NCI-H748 (cell line): ENCODE measurements at regions not wholly inside any gene's neighbourhood (a gene's known extent, or its start where the extent isn't known, plus 50 kb on each side); places are given as distances from the start of the nearest gene placed in this dataset.

Source experiments
- DNase-seq: peaks from one replicate; lab custom pipeline; 2025; ENCODE audit not compliant: unreplicated experiment; lab: John Stamatoyannopoulos, UW

DNA sequence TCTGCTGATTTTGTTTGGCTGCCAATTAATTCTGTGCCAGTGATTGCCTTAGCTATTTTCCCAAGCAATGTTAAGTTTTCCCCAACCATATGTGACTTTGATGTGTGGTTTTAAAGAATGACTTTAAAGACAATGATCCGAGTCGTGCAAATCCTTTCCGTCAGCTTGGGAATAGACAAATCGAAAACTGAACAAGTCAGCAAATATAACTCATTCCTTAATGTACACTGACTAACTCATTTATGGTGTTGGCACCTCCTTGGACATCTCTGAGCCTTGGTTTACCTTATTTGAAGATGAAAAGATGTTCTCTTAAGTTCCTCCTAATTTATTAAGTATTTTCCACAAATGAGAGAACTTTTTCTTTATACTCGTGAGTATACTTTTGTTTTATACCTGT, 249.4 kb upstream of the SLCO3A1 start:
- DNase-seq = no peak

DNA sequence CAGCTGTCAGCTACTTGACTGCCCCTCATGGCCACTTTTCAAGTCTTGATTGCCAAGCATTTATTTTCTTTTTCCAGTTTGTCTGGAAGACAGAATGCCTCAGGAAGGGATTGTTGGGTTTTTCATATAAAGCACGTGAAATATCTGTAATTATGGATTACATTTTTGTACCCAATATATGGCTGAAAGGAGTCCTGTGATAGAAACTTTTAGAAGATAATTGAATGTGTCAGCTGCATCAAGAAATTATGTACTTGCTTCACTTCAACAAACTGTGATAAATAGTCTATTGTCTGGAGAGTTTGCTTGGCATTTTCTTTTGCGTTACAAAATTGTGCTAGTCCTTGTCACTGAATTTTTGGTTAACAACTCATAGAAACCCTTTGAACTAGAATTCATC, 247.9 kb upstream of the SLCO3A1 start:
- DNase-seq = no peak

DNA sequence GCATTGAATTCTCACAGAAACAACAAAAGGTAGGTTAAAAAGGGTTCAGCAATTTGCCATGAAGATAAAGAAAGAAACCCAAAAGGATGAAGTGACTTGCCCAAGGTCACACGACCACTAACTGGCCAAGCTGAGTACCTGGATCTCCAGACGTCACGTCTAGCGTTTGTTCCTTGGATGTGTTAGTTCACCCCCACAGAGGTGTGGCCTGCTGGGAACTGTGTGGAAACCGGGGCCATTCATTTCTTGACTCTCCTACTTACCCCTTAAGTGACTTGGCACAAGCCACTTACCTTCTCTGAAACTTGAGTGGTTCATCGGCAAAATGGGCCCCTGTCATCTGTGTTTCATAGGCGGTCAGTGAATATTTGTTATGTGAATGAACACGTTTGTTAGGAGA, 244.3 kb upstream of the SLCO3A1 start:
- no peak for DNase-seq

DNA sequence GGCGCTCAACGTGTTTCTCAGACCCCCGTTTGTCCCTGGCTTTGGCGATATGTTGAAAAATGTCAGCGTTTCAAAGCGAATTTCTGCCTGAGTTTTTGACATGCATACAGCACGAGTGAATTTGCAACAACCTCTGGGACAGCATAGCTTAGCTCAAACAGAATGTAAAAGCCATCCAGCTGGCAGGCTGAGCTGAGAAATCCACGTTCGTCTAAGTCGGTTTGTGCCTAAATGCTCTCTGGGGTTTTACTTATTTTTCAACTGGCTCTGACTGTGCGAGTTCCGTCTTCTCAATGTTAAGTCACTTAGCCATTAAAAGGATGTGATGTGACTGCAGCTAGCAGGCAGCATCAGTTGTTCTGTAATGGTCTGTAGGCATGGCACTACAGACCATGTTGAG, 243.5 kb upstream of the SLCO3A1 start:
- DNase-seq = no peak

DNA sequence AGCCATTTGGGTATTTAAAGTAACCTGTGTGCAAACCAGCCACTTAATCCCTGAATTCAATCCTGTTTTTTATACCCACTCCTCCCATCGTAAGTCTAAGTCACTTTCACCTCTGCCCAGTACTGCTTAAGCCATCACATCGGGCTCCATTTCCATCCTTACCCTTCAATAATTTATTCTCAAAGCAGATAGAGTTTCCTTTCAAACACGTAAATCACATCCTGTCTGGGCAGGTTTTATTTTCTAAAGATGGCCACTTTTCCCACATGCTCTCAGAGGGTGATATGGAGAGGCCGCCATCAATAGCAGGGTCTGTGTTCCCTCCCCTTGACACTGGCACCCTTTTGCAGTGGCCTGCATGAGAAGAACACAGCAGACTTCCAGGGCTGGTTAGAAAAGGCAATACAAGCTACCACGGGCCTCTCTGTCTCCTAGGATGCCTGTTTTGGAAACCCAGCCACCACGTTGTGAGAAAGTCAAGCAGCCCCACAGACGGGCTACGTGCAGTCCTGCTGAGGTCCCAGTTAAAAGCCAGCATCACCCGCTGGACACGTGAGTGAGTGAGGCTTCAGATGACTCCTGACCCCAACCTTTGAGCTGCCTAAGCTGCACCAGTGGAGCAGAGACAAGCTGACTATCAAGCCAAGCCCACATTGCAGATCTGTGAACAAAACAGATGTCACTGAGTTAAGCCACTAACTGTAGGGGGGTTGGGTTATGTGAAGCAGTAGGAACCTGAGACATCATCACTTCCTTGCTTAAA, 241.8 kb upstream of the SLCO3A1 start:
- no peak for DNase-seq

DNA sequence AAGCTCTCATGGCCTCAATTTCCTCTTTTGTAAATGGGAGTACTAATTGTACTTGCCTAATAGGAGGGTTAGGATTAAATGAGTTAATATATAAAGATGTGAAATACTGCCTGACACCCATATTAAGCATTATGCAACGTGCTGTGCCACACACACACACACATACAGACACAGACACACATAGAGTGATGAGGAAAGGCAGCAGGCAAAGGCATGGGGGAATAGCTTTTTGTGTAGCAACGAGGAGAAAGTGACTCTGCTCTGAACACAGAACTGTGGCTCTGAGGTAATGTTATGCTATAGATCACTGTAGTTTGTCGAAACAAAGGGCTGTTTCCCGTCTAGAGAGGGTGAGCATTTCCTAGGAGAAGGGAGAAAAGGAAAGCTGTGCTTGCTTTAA, 233.3 kb upstream of the SLCO3A1 start:
- DNase-seq = no peak

DNA sequence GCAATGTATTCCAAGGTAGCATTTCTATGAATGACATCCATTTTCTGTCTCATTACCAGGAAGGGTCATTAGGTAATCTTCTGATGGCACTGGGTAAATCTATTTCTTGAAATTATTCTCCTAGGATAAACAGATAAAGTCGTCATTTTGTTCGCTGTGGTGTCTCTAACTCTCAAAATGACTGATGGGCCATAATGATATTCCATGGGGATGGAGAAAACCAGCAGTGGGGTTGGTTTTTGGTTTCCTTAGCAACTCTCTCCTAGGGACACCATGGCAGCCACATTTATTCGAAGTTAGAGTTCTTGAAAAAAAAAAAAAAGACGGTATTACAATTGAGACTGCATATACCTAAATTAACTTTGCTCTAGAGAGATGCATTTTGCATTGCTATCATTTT, 231.3 kb upstream of the SLCO3A1 start:
- DNase-seq = no peak

DNA sequence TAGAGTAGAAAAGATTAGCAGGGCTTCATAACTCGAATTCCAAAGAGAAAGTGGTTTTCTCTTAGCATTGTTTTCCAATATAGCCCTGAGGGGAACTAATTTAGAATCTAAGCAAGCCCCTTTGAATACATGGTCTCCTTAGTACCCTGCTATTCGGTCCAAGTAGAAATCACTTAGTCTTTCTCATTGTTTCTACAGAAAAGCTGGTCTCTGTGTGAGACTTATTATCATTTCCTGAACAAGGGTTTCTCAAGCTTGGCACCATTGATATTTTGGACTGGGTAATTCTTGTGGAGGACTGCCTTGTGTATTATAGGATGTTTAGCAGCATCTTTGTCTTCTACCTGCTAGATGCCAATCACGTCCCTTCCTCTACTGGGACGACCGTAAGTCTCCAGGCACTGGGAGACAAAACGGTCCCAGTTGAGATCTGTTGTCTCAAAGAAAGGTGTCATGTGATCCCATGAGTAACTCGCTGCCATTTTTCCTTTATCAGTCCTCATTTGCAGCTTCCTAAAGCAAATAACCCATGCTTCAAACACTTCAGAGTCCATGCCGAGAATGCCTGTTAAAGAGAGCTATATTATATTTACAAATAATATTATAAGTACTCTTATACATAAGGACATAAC, 230.7 kb upstream of the SLCO3A1 start:
- DNase-seq = no peak

DNA sequence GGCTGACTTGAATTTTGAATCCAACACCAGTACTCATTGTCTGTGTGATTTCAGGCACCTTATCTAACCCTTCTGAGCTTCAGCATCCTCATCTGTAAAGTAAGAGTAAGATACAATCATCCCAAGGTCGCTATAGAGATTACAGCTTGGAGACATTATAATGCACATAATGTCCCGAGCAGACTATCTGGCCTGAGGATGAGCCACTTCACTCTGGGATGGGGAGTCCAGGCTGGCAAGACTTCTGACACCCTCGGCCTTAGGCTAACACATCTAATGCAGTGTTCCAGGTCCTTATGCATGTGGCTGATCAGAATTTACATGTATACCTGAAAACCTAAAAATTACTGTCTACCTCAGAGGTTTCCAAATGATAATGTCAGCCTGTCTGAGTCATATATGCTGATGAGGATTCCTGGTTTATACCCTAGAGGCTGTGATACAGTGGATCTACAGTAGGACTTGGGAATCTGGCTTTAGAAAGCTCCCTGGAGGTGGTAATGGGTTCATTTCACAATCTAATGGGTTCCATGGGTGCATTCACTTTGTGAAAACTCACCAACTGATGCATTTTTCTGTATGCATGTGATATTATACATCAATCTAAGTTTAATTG, 229.0 kb upstream of the SLCO3A1 start:
- DNase-seq = no peak

DNA sequence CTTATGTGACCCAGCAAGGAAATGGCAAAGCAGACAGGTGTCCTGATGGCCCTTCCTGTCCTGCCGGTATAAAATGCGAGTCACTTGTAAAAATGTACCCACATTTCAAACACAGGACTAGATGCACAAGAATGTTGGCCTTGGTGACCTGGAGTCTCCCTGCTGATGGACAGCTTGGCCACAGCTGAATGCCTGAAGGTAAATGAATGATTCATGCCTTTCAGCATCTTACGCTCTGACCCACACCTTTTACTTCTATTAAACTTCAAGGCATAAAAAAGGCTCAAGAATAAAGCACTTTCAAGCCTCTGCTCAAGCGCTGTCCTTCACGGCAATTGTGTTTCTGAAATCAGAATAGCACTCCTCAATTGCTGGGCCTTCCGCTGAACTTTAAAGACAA, 228.0 kb upstream of the SLCO3A1 start:
- DNase-seq = no peak

DNA sequence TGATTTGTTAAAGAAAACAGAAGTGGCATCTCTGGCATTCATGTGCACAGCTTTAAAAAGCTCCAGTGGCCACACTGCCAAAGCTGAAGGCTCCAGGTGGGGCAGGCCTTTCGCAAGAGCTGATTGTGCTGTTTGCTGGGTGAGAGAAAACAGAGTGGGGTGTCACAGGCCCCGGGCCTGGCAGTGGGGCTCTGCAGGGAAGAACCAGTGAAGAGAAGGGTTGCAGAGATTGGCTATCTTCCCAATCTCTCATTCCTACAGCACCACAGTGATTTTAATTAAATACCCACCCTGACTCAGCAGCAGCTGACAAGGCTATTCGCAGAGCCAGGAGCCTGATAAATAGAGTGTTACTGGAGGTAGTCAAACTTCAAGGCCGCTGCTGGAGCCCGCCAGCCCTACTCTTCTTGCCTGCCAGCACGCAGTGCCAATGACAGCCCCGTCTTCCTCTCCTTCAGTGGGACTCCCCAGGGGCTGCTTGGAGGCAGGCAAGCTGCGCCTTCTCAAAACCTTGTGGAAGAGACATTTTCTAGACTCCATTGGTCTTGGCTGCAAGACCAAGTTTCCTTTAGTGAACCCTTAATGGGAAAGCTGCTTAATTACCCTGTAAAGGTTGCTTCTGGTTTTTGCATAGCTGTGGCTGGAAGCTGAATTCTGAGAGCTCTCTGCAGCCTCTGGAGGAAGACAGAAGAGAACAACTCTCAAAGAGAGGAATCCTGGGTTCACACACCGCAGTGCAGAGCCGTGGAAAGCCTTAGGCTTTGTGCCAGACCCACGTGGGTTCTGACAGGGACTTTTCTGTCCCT, 225.8 kb upstream of the SLCO3A1 start:
- no peak for DNase-seq

DNA sequence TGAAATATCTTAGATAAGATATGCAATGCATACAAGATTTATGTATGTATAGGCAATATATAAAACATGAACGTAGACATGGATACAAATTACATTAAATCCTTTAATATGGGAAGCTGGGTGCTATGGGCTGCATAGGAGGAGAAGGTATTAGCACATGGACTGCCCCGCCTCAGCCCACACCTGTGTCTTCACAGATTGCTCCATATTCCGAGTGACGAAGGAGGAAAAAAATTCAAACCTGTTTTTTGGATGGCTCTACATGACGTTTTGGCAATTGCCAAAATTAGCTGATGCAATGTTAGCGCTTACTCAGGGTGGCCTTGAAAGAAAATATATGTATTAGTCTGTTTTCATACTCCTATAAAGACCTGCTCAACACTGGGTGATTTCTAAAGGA, 223.4 kb upstream of the SLCO3A1 start:
- DNase-seq = no peak

DNA sequence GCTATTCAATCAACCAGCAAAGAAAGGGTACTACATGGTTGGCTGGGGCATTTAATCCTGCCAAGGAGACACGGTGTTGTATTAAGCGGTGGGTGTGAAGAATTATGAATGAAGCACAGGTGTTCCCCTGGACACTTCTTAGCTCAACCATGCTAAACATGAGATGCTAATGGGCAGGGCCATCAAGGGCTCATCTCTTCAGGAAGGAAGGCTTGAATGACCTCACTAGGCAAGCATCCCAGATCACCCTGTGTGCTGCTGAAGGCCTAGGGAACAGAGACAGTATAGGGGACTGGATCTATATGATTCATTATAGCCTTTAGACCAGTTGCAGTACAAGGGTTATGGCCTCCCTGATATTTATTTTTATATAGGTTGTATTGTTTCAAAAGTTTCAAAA, 221.3 kb upstream of the SLCO3A1 start:
- no peak for DNase-seq

DNA sequence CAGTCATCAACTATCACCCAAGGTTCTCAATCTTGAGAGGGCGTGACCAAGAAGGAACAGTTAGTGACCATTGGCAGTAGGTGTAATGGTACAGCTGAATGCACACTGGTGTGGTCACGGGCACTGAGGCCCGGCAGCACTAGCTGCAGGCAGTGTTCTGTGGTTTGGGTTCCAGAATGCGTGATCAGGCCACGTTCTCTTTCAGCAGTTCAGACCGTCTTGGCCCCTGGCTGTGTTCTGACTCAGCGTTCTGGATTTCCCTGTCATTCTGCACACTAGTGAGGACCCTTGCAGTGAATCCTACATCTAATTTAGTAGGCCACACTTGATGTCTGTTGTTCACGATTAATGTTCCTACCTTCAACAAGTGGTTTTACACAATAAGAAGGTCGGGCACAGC, 220.5 kb upstream of the SLCO3A1 start:
- DNase-seq = no peak

DNA sequence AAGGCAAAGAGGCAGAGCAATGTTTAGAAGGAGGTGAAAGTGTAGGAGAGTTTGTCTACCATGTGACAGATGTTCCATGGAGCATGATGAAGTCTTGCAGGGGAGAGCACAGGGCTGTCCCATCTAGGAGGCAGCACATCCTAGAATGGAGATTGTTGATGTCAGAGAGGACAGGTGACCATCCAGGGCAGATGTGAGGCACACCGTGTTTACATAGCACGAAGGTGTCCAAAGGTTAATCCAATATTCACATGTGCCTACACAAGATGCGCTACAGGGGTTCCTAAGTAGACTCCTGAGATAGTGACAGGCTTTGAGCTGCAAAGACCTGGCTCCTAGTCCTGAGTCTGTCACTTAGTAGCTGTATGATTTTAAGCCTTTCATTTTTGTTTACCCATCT, 219.3 kb upstream of the SLCO3A1 start:
- DNase-seq = no peak

DNA sequence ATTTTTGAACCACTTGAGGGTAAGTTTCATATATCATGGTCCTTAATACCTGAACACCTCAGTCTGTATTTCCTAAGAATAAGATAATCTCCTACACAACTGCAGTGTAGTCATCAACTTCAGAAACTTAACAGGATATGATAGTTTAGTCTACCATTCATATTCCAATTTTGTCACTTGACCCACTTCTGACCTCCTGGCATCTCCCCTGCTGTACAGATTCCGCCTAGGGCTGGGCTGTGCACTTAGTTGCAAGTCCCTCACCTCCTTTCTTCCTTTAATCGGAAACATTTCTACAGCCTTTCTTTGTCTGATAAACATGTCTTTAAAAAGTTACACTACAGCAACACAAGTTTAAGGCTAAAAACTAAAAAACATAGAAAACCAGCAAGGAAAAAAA, 218.4 kb upstream of the SLCO3A1 start:
- no peak for DNase-seq

DNA sequence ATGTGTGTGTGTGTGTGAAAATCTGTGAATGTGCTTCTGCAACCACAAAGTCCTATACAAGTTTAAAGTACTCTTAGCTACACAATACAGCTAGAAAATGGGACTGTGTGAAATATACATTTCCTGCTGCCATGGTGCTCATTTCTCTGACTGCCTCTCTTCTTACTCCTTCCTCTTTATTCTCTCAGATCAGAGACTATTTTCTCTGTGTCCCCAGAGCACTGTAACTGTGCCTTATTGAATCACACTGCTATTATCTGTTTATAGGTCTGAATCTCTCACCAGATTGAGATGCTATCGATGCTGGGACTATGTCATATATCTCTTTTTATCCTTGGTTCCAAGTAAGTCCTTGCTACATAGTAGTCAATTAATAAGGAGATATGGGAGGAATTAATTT, 217.9 kb upstream of the SLCO3A1 start:
- no peak for DNase-seq

DNA sequence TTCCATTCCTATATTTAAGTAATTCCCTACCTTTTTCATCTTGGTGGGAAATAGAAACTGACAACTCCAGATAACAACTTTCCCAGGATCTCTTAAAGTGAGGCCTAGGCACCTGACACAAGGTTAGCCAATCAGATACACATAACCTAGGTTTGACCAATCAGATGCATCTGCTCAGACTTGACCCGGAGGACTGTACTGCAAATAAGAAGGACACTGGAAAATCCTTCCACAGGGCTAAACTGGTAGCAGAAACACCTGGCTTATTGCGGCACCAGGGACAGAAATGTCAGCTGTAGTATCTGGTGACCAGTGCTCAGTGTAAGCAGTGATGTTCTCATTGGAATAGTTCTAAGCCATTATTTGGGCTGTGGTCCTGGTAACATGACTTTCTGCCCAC, 204.5 kb upstream of the SLCO3A1 start:
- no peak for DNase-seq

DNA sequence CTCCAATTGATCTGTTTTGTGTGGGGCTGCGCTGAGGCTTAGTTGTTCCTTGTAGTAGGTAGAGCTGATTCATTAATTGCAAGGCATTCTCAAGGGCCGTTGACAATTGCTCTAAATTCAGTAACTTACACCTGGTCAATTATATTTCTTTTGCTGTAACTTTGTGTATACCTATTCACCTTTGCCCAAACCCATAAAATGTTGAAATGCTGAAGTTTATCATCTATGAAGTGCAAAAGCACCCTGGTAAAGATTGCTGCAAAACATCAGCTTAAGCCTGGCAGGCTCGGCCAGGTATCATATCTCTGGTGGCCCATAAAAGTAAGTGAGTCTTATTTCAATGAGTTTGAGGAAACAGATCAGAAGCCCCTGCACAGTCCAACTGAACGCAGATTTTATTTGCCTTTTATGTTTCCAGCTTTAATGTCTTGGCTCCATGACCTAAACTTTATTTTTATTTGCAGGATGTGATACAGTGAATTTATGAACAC, 203.6 kb upstream of the SLCO3A1 start:
- DNase-seq = no peak

DNA sequence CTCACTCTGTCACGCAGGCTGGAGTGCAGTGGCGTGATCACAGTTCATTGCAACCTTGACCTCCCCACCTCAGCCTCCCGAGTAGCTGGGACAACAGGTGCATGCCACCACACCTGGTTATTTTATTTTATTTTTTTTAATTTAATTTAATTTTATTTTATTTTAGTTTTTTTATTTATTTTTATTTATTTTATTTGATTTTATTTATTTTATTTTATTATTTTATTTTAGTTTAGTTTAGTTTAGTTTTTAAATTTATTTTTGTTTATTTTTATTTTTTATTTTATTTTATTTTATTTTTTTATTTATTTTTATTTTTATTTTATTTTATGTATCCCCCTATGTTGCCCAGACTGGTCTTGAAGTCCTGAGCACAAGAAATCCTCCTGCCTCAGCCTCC, 202.3 kb upstream of the SLCO3A1 start:
- DNase-seq = no peak

DNA sequence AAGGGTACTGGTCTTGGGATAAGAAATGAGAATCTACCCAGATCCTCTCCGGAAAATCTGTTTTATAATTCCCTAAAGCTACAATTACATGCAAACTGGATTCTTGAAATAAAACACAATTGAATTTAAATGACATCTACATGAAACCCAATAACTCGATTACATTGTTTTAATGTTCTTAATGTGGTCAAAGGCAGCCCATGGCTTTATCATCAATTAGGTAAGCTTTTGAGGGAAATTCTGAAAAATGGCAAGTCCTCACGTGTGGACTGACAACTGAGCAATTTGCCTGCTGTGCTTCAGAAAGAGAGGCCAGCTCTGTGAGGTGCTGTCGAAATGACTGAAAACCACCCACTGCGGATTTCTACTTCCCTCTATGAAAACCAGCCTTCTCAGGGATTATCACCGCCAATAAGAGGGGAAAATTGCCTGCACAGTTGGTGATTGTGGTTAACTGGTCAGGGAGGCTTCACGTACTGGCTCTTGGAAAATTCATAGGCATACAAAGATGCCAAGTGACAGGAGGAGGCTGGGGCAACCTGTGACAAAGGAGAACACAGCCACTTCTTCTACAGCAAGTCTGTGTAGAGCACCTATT, 200.8 kb upstream of the SLCO3A1 start:
- DNase-seq = no peak
